Activated CD8-positive, alpha-beta T cell treated with anti-CD3 and anti-CD28 coated beads, Interleukin-2, amount 10 ng/mL, durations not matched to agents 7 days and 5 days (primary cell): ENCODE measurements at regions not wholly inside any gene's neighbourhood (a gene's known extent, or its start where the extent isn't known, plus 50 kb on each side); places are given as distances from the start of the nearest gene placed in this dataset.
"Not testable (repeated sequence)": the region's sequence is repeated elsewhere in the genome, so short reads cannot be mapped to it uniquely, and the experiment has no call there.

Experiments used
- ATAC-seq: fragments of 150-1000 bp; cut with Tn5 transposase; one replicate; pipeline ENCODE4 v1.10.0; 2021; ENCODE audit warnings: moderate library complexity
- CTCF ChIA-PET: fragments of 350-600 bp; sonication (Branson Sonifier 250); formaldehyde crosslinking; loops from one replicate; lab custom pipeline; 2021; ENCODE audit warnings: antibody characterized with exemption; lab: Charles Lee
- POLR2A ChIA-PET: fragments of 350-600 bp; sonication (Branson Sonifier 250); formaldehyde crosslinking; loops from one replicate; lab custom pipeline; 2021; ENCODE audit warnings: antibody characterized with exemption; lab: Charles Lee
- DNase-seq: peaks from one replicate; pipeline ENCODE4 v3.0.0-alpha.2; 2020
- H3K27ac Mint-ChIP-seq: one replicate; pipeline ENCODE4 v1.8.0; 2021; ENCODE audit warnings: mild to moderate bottlenecking, mixed read lengths
- H3K27me3 Mint-ChIP-seq: one replicate; pipeline ENCODE4 v1.8.0; 2021; ENCODE audit warnings: low read depth, mixed read lengths
- H3K36me3 Mint-ChIP-seq: one replicate; pipeline ENCODE4 v1.8.0; 2021; ENCODE audit warnings: low read depth, mixed read lengths
- H3K4me1 Mint-ChIP-seq: one replicate; pipeline ENCODE4 v1.8.0; 2021; ENCODE audit warnings: low read depth, mixed read lengths
- H3K4me3 Mint-ChIP-seq: one replicate; pipeline ENCODE4 v1.8.0; 2021; ENCODE audit warnings: mild to moderate bottlenecking, mixed read lengths
- H3K9me3 Mint-ChIP-seq: one replicate; pipeline ENCODE4 v1.8.0; 2022; ENCODE audit warnings: mixed read lengths; ENCODE audit not compliant: insufficient read depth

GRCh38 chr5:156218367-156219158, 108.4 kb upstream of the SGCD start:
- ATAC-seq (no peak), DNase-seq (no peak)
- H3K9me3 Mint-ChIP-seq: no peaks in the 10 kb centered on the region
- no peaks in the 10 kb centered on the region for H3K36me3 Mint-ChIP-seq
- ChIA-PET POLR2A (no interaction called here), CTCF (no interaction called here)
- no peaks in the 10 kb centered on the region for H3K4me1 Mint-ChIP-seq
- no peak overlapping the region for H3K27ac Mint-ChIP-seq
- no peak overlapping the region for H3K4me3 Mint-ChIP-seq
- no peaks in the 10 kb centered on the region for H3K27me3 Mint-ChIP-seq

GRCh38 chr5:156219483-156220005, 107.4 kb upstream of the SGCD start:
- ChIA-PET POLR2A (no interaction called here), CTCF (no interaction called here)
- Mint-ChIP-seq H3K27me3 (no peaks in the 10 kb centered on the region), H3K4me3 (no peak overlapping the region), H3K36me3 (no peaks in the 10 kb centered on the region), H3K9me3 (no peaks in the 10 kb centered on the region), H3K27ac (no peak overlapping the region), H3K4me1 (no peaks in the 10 kb centered on the region)
- DNase-seq: no peak
- ATAC-seq: no peak

GRCh38 chr5:156221816-156222215, 105.1 kb upstream of the SGCD start:
- no peak for ATAC-seq
- CTCF ChIA-PET: no interaction called here
- no peak overlapping the region for H3K4me3 Mint-ChIP-seq
- POLR2A ChIA-PET: no interaction called here
- no peaks in the 10 kb centered on the region for H3K27me3 Mint-ChIP-seq
- H3K9me3 Mint-ChIP-seq: no peaks in the 10 kb centered on the region
- H3K4me1 Mint-ChIP-seq: no peaks in the 10 kb centered on the region
- no peak for DNase-seq
- H3K27ac Mint-ChIP-seq: no peak overlapping the region
- no peaks in the 10 kb centered on the region for H3K36me3 Mint-ChIP-seq

- ATAC-seq (no peak), DNase-seq (no peak)
- no peaks in the 10 kb centered on the region for H3K4me1 Mint-ChIP-seq
- H3K36me3 Mint-ChIP-seq: no peaks in the 10 kb centered on the region
- no peaks in the 10 kb centered on the region for H3K27me3 Mint-ChIP-seq
- peaks cover 5% of the 10 kb centered on the region for H3K9me3 Mint-ChIP-seq
- ChIA-PET POLR2A (no interaction called here), CTCF (no interaction called here)
- H3K27ac Mint-ChIP-seq: no peak overlapping the region
- H3K4me3 Mint-ChIP-seq: no peak overlapping the region
These were observed 103.4 kb upstream of the SGCD start for GRCh38 chr5:156223547-156223946.

- H3K9me3 Mint-ChIP-seq, ATAC-seq, DNase-seq, H3K36me3 Mint-ChIP-seq, H3K4me1 Mint-ChIP-seq, H3K27ac Mint-ChIP-seq, H3K4me3 Mint-ChIP-seq, H3K27me3 Mint-ChIP-seq, POLR2A ChIA-PET, CTCF ChIA-PET: not testable (repeated sequence)
These were observed 100.5 kb upstream of the SGCD start for GRCh38 chr5:156226485-156226884.

- H3K4me1 Mint-ChIP-seq: no peaks in the 10 kb centered on the region
- H3K27me3 Mint-ChIP-seq: no peaks in the 10 kb centered on the region
- CTCF ChIA-PET: no interaction called here
- POLR2A ChIA-PET: no interaction called here
- H3K36me3 Mint-ChIP-seq: no peaks in the 10 kb centered on the region
- no peak for DNase-seq
- H3K4me3 Mint-ChIP-seq: no peak overlapping the region
- H3K9me3 Mint-ChIP-seq: peaks cover 5% of the 10 kb centered on the region
- H3K27ac Mint-ChIP-seq: no peak overlapping the region
- no peak for ATAC-seq
These were observed 96.1 kb upstream of the SGCD start for GRCh38 chr5:156230887-156231286.

- ATAC-seq: no peak
- ChIA-PET POLR2A (no interaction called here), CTCF (no interaction called here)
- no peaks in the 10 kb centered on the region for H3K4me1 Mint-ChIP-seq
- H3K4me3 Mint-ChIP-seq: no peak overlapping the region
- H3K27ac Mint-ChIP-seq: no peak overlapping the region
- no peak for DNase-seq
- no peaks in the 10 kb centered on the region for H3K27me3 Mint-ChIP-seq
- no peaks in the 10 kb centered on the region for H3K36me3 Mint-ChIP-seq
- peaks cover 5% of the 10 kb centered on the region for H3K9me3 Mint-ChIP-seq
These were observed 94.6 kb upstream of the SGCD start for GRCh38 chr5:156232251-156232869.

GRCh38 chr5:156237361-156237760, 89.6 kb upstream of the SGCD start:
- Mint-ChIP-seq H3K36me3 (no peaks in the 10 kb centered on the region), H3K4me3 (no peak overlapping the region), H3K9me3 (no peaks in the 10 kb centered on the region), H3K27ac (no peak overlapping the region), H3K27me3 (no peaks in the 10 kb centered on the region), H3K4me1 (no peaks in the 10 kb centered on the region)
- no peak for DNase-seq
- ChIA-PET CTCF (no interaction called here), POLR2A (no interaction called here)
- ATAC-seq: no peak

GRCh38 chr5:156239800-156240199, 87.2 kb upstream of the SGCD start:
- H3K9me3 Mint-ChIP-seq: no peaks in the 10 kb centered on the region
- H3K36me3 Mint-ChIP-seq: no peaks in the 10 kb centered on the region
- ATAC-seq (no peak), DNase-seq (no peak)
- no peaks in the 10 kb centered on the region for H3K27me3 Mint-ChIP-seq
- no peak overlapping the region for H3K4me3 Mint-ChIP-seq
- POLR2A ChIA-PET: no interaction called here
- CTCF ChIA-PET: no interaction called here
- H3K4me1 Mint-ChIP-seq: no peaks in the 10 kb centered on the region
- no peak overlapping the region for H3K27ac Mint-ChIP-seq

GRCh38 chr5:156240414-156240813, 86.5 kb upstream of the SGCD start:
- Mint-ChIP-seq H3K9me3 (no peaks in the 10 kb centered on the region), H3K4me3 (no peak overlapping the region), H3K27me3 (no peaks in the 10 kb centered on the region), H3K27ac (no peak overlapping the region), H3K36me3 (no peaks in the 10 kb centered on the region), H3K4me1 (no peaks in the 10 kb centered on the region)
- POLR2A ChIA-PET: no interaction called here
- DNase-seq (no peak), ATAC-seq (no peak)
- CTCF ChIA-PET: no interaction called here

- CTCF ChIA-PET: no interaction called here
- Mint-ChIP-seq H3K27me3 (no peaks in the 10 kb centered on the region), H3K36me3 (no peaks in the 10 kb centered on the region), H3K9me3 (no peaks in the 10 kb centered on the region), H3K27ac (no peak overlapping the region), H3K4me1 (no peaks in the 10 kb centered on the region), H3K4me3 (no peak overlapping the region)
- ATAC-seq (no peak), DNase-seq (no peak)
- POLR2A ChIA-PET: no interaction called here
These were observed 85.7 kb upstream of the SGCD start for GRCh38 chr5:156241266-156241665.

- ChIA-PET CTCF (no interaction called here), POLR2A (no interaction called here)
- Mint-ChIP-seq H3K27ac (no peak overlapping the region), H3K4me1 (no peaks in the 10 kb centered on the region), H3K4me3 (no peak overlapping the region), H3K27me3 (no peaks in the 10 kb centered on the region), H3K9me3 (no peaks in the 10 kb centered on the region), H3K36me3 (no peaks in the 10 kb centered on the region)
- DNase-seq (no peak), ATAC-seq (no peak)
These were observed 81.1 kb upstream of the SGCD start for GRCh38 chr5:156245895-156246294.
